ENCODE measurements at regions not wholly inside any gene's neighbourhood (a gene's known extent, or its start where the extent isn't known, plus 50 kb on each side); places are given as distances from the start of the nearest gene placed in this dataset.

GRCh38 chr2:79253243-79253774, 93.8 kb upstream of the REG3A start:
- no peak for TF ChIP-seq CTCF (IDR thresholded peaks at IDR 0.05; ENCODE audit: partially characterized antibody, unreplicated experiment)
- no peak overlapping the region for H3K4me3 Mint-ChIP-seq (ENCODE audit: unreplicated experiment)
- no peaks in the 10 kb centered on the region for H3K9me3 Mint-ChIP-seq (ENCODE audit: unreplicated experiment)

GRCh38 chr2:79250656-79251055, 91.1 kb upstream of the REG3A start:
- H3K27ac Mint-ChIP-seq (ENCODE audit: unreplicated experiment): no peak overlapping the region
- DNase-seq: no peak
- TF ChIP-seq CTCF (IDR thresholded peaks at IDR 0.05; ENCODE audit: partially characterized antibody, unreplicated experiment): no peak
- H3K9me3 Mint-ChIP-seq (ENCODE audit: unreplicated experiment): no peaks in the 10 kb centered on the region
- no peak overlapping the region for H3K4me3 Mint-ChIP-seq (ENCODE audit: unreplicated experiment)
- no peaks in the 10 kb centered on the region for H3K4me1 Mint-ChIP-seq (ENCODE audit: low read depth, unreplicated experiment)
- no peaks in the 10 kb centered on the region for H3K36me3 Mint-ChIP-seq (ENCODE audit: unreplicated experiment)
- no peaks in the 10 kb centered on the region for H3K27me3 Mint-ChIP-seq (ENCODE audit: unreplicated experiment)

More at GRCh38 chr2:79253243-79253774, 93.8 kb upstream of the REG3A start:
- DNase-seq: no peak
- Mint-ChIP-seq H3K4me1 (ENCODE audit: low read depth, unreplicated experiment) (no peaks in the 10 kb centered on the region), H3K27ac (ENCODE audit: unreplicated experiment) (no peak overlapping the region), H3K36me3 (ENCODE audit: unreplicated experiment) (no peaks in the 10 kb centered on the region), H3K27me3 (ENCODE audit: unreplicated experiment) (no peaks in the 10 kb centered on the region)

DNA sequence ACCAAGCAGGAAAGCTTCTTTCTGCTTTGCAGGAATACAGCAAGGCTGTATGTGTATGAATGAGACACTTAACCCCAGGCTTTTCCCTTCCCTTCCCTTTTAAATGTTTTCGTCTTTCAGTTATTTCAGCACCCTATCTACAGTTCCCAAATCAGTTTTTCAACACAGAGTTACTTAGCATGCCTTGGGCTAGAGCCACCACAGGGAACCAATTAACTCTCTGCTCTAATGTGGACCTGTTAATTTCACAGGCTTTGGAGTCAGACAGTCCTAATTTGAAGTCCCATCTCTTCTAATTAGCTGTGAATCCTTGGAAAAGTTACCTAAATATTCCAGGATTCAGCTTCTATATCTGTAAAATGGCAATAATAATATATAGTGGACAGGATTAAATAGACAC, 89.2 kb upstream of the REG3A start:
- H3K27ac Mint-ChIP-seq (ENCODE audit: unreplicated experiment): no peak overlapping the region
- H3K4me1 Mint-ChIP-seq (ENCODE audit: low read depth, unreplicated experiment): no peaks in the 10 kb centered on the region
- no peaks in the 10 kb centered on the region for H3K9me3 Mint-ChIP-seq (ENCODE audit: unreplicated experiment)
- no peak for TF ChIP-seq CTCF (IDR thresholded peaks at IDR 0.05; ENCODE audit: partially characterized antibody, unreplicated experiment)
- H3K27me3 Mint-ChIP-seq (ENCODE audit: unreplicated experiment): no peaks in the 10 kb centered on the region
- no peak for DNase-seq
- H3K4me3 Mint-ChIP-seq (ENCODE audit: unreplicated experiment): no peak overlapping the region
- H3K36me3 Mint-ChIP-seq (ENCODE audit: unreplicated experiment): no peaks in the 10 kb centered on the region

- peak; percentile 42 for TF ChIP-seq CTCF (IDR thresholded peaks at IDR 0.05; ENCODE audit: partially characterized antibody, unreplicated experiment)
- Mint-ChIP-seq H3K9me3 (ENCODE audit: unreplicated experiment) (peaks cover 2% of the 10 kb centered on the region), H3K27me3 (ENCODE audit: unreplicated experiment) (peaks cover 2% of the 10 kb centered on the region), H3K36me3 (ENCODE audit: unreplicated experiment) (no peaks in the 10 kb centered on the region), H3K4me3 (ENCODE audit: unreplicated experiment) (no peak overlapping the region), H3K27ac (ENCODE audit: unreplicated experiment) (no peak overlapping the region), H3K4me1 (ENCODE audit: low read depth, unreplicated experiment) (no peaks in the 10 kb centered on the region)
- DNase-seq: no peak
Measured at GRCh38 chr2:79235135-79235534, 75.6 kb upstream of the REG3A start.

- no peak for DNase-seq
- Mint-ChIP-seq H3K4me1 (ENCODE audit: low read depth, unreplicated experiment) (peaks cover 7% of the 10 kb centered on the region), H3K4me3 (ENCODE audit: unreplicated experiment) (no peak overlapping the region), H3K9me3 (ENCODE audit: unreplicated experiment) (no peaks in the 10 kb centered on the region), H3K36me3 (ENCODE audit: unreplicated experiment) (no peaks in the 10 kb centered on the region), H3K27ac (ENCODE audit: unreplicated experiment) (no peak overlapping the region), H3K27me3 (ENCODE audit: unreplicated experiment) (no peaks in the 10 kb centered on the region)
- no peak for TF ChIP-seq CTCF (IDR thresholded peaks at IDR 0.05; ENCODE audit: partially characterized antibody, unreplicated experiment)
Measured at GRCh38 chr2:79223539-79223938, 64.0 kb upstream of the REG3A start.

Data from glutamatergic neuron (in vitro differentiated cells).